A673 (cell line): ENCODE measurements at regions not wholly inside any gene's neighbourhood (a gene's known extent, or its start where the extent isn't known, plus 50 kb on each side); places are given as distances from the start of the nearest gene placed in this dataset.

Experiments used
- BruUV-seq: library from RNA; stranded (reverse); fragments of 400-500 nt; replicated peaks from 2 replicates; lab custom pipeline; 2021; lab: Mats Ljungman, UMichigan
- CTCF ChIA-PET: fragments of 300-600 bp; sonication (Branson Sonifier 250); formaldehyde crosslinking; loops from one replicate; lab custom pipeline; 2022; ENCODE audit warnings: antibody characterized with exemption; lab: Charles Lee
- POLR2A ChIA-PET: fragments of 300-600 bp; sonication (Branson Sonifier 250); formaldehyde crosslinking; loops from one replicate; lab custom pipeline; 2022; ENCODE audit warnings: antibody characterized with exemption; ENCODE audit not compliant: low non-redundant PET; lab: Charles Lee
- DNase-seq: peaks from one replicate; pipeline ENCODE4 v3.0.0-alpha.2; 2015; ENCODE audit warnings: low spot score
- H3K27ac ChIP-seq: fragments of 200-600 bp; sonication (generic); 2 replicates; pipeline ENCODE4 v1.5.1; 2016; ENCODE audit warnings: mixed run types, low read depth, mild to moderate bottlenecking, mixed read lengths, antibody characterized with exemption, low read length; ENCODE audit not compliant: poor library complexity, severe bottlenecking
- H3K27me3 ChIP-seq: fragments of 200-600 bp; sonication (generic); replicated peaks from 2 replicates; pipeline ENCODE4 v1.6.1; 2017; ENCODE audit warnings: mixed run types, low read depth, mild to moderate bottlenecking, mixed read lengths, antibody characterized with exemption, low read length; ENCODE audit not compliant: insufficient read depth, poor library complexity
- H3K36me3 ChIP-seq: fragments of 200-600 bp; sonication (generic); 2 replicates; pipeline ENCODE4 v1.6.1; 2016; ENCODE audit warnings: mixed run types, mild to moderate bottlenecking, mixed read lengths, antibody characterized with exemption, low read length; ENCODE audit not compliant: insufficient read depth, poor library complexity, severe bottlenecking
- H3K4me1 ChIP-seq: fragments of 200-600 bp; sonication (generic); 2 replicates; pipeline ENCODE4 v1.6.1; 2017; ENCODE audit warnings: mixed run types, mild to moderate bottlenecking, mixed read lengths, antibody characterized with exemption, low read length; ENCODE audit not compliant: insufficient read depth, poor library complexity, severe bottlenecking
- H3K4me3 ChIP-seq: fragments of 200-600 bp; sonication (generic); 2 replicates; pipeline ENCODE4 v1.5.1; 2016; ENCODE audit warnings: low read depth, mixed run types, mild to moderate bottlenecking, mixed read lengths, low read length; ENCODE audit not compliant: poor library complexity, severe bottlenecking
- H3K9me3 ChIP-seq: fragments of 200-600 bp; sonication (generic); 2 replicates; pipeline ENCODE4 v1.6.1; 2016; ENCODE audit warnings: mixed run types, low read depth, mild to moderate bottlenecking, mixed read lengths, antibody characterized with exemption, low read length; ENCODE audit not compliant: poor library complexity, severe bottlenecking
- EZH2 ChIP-seq: fragments of 200-600 bp; sonication (generic); IDR thresholded peaks from 2 replicates; pipeline ENCODE4 v1.6.1; 2017; ENCODE audit warnings: borderline replicate concordance, low read depth, mild to moderate bottlenecking, mixed read lengths, antibody characterized with exemption, low read length; ENCODE audit not compliant: poor library complexity, severe bottlenecking
- intact Hi-C: fragments of 100-400 bp; cut with micrococcal nuclease; formaldehyde crosslinking; loops from one replicate; pipeline ENCODE4 v1.10.0; 2022; ENCODE audit not compliant: unreplicated experiment
- TF ChIP-seq, protein P1 (sequence below): fragments of 300-800, 200-600 bp; sonication (generic); conservative IDR thresholded peaks from 2 replicates; pipeline ENCODE4 v1.5.1; 2017; ENCODE audit warnings: low read depth, mild to moderate bottlenecking, antibody characterized with exemption, low read length, moderate library complexity, mixed read lengths

DNA sequence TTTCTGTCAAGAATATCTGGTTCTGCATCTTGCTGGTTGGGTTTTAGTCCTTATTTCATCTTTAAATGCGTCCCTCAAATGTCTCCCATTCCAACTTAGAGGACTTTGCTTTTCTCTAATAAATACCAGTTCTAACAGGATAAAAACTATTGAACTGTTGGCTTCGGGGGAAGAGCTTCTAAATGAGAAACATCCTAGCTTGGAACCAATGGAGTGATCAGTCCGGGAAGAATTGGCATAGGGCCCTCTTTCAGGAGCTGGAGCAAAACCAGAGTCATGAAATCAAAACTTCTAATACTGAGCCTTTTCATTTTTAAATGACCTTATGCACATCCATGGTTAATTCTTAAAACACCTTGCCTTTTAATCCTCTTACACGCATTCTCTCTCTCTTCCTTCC, 401.6 kb upstream of the SMIM21 start:
- BruUV-seq, result no TSS peak
- no peak overlapping the region for H3K4me3 ChIP-seq
- CTCF ChIA-PET, result no interaction called here
- no peaks in the 10 kb centered on the region for H3K36me3 ChIP-seq
- intact Hi-C loops, result no loop called here
- POLR2A ChIA-PET, result no interaction called here
- TF ChIP-seq, protein P1, sequence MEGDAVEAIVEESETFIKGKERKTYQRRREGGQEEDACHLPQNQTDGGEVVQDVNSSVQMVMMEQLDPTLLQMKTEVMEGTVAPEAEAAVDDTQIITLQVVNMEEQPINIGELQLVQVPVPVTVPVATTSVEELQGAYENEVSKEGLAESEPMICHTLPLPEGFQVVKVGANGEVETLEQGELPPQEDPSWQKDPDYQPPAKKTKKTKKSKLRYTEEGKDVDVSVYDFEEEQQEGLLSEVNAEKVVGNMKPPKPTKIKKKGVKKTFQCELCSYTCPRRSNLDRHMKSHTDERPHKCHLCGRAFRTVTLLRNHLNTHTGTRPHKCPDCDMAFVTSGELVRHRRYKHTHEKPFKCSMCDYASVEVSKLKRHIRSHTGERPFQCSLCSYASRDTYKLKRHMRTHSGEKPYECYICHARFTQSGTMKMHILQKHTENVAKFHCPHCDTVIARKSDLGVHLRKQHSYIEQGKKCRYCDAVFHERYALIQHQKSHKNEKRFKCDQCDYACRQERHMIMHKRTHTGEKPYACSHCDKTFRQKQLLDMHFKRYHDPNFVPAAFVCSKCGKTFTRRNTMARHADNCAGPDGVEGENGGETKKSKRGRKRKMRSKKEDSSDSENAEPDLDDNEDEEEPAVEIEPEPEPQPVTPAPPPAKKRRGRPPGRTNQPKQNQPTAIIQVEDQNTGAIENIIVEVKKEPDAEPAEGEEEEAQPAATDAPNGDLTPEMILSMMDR, result no peak
- TF ChIP-seq EZH2, result no peak
- H3K4me1 ChIP-seq, result no peaks in the 10 kb centered on the region
- no peaks in the 10 kb centered on the region for H3K9me3 ChIP-seq
- H3K27me3 ChIP-seq, result no peaks in the 10 kb centered on the region
- no peak overlapping the region for H3K27ac ChIP-seq
- DNase-seq, result no peak

DNA sequence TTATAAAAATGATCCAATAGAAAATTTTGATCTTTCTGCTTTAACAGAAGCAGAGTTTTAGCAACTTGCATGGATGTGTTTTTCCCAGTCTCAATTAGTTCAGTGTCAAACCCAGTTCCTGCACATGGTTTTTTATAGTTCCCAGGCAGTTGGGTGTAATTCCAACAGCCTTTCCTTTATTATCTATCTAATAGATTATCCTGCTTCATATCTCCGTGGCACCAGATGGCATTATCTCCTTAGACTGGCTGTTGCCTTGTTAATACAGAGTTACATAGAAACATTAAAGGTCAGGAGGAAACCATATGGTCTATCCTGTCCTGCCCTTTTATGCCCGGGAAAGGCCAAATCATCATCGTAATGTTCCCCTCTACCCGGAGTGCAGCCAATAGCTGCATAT, 400.9 kb upstream of the SMIM21 start:
- ChIA-PET POLR2A (no interaction called here), CTCF (no interaction called here)
- Histone ChIP-seq H3K27me3 (no peaks in the 10 kb centered on the region), H3K27ac (no peak overlapping the region), H3K4me3 (no peak overlapping the region), H3K36me3 (no peaks in the 10 kb centered on the region), H3K9me3 (no peaks in the 10 kb centered on the region), H3K4me1 (no peaks in the 10 kb centered on the region)
- no peak for TF ChIP-seq EZH2
- TF ChIP-seq, protein P1, result no peak
- no TSS peak for BruUV-seq
- no peak for DNase-seq
- intact Hi-C loops, result no loop called here

DNA sequence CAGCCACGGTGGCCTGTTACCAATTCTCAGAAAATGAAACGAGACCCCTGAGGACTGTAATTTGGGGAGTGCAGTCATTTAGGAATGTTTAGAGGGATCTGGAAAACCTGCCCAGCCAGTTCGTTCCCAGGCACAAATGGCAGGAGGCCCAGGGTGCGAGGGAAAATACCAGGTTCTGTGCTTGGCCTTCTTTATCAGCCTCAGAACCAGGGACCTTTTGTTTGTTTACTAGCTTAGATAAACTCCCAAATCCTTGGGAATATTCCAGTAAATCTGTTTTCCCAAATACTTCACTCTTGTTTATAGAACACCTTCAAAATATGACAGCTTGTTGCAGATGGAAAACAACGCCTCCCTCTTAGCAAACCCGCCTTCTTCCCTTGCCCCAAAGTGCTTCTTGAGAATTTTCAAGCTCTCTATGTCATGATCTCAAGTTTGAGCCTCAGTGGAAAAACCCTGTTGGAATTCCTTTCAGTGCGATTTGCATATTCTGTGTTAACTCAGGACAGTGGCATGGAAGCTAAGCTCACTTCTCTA, 400.3 kb upstream of the SMIM21 start:
- CTCF ChIA-PET, result no interaction called here
- no peaks in the 10 kb centered on the region for H3K36me3 ChIP-seq
- no peaks in the 10 kb centered on the region for H3K4me1 ChIP-seq
- no peak for TF ChIP-seq EZH2
- TF ChIP-seq, protein P1, result no peak
- H3K27ac ChIP-seq, result no peak overlapping the region
- no peak overlapping the region for H3K4me3 ChIP-seq
- DNase-seq, result no peak
- intact Hi-C loops, result no loop called here
- POLR2A ChIA-PET, result no interaction called here
- no peaks in the 10 kb centered on the region for H3K27me3 ChIP-seq
- no peaks in the 10 kb centered on the region for H3K9me3 ChIP-seq
- no TSS peak for BruUV-seq
